AG04449 (cell line): ENCODE measurements at regions not wholly inside any gene's neighbourhood (a gene's known extent, or its start where the extent isn't known, plus 50 kb on each side); places are given as distances from the start of the nearest gene placed in this dataset.

Experiments
- CTCF ChIA-PET: fragments of 350-600 bp; formaldehyde crosslinking; extraction: SDS; loops from one replicate; lab custom pipeline; 2021; ENCODE audit warnings: antibody characterized with exemption; lab: Yijun Ruan, JAX
- POLR2A ChIA-PET: fragments of 400-600, 350-600 bp; formaldehyde crosslinking; extraction: SDS; loops from one replicate; lab custom pipeline; 2020; ENCODE audit warnings: antibody characterized with exemption, inconsistent platforms; lab: Yijun Ruan, JAX
- DNase-seq: peaks from one replicate; pipeline ENCODE4 v3.0.0-alpha.2; 2010; ENCODE audit warnings: low read depth, low spot score
- H3K4me3 ChIP-seq: 2 replicates; pipeline ENCODE4 v1.5.1; 2011; ENCODE audit warnings: low read depth, mild to moderate bottlenecking, control low read depth, low read length
- TF ChIP-seq, protein P1 (sequence below): IDR thresholded peaks from one replicate; pipeline ENCODE4 v1.5.1; 2011; ENCODE audit warnings: mild to moderate bottlenecking, moderate library complexity, low read length, control low read depth, inconsistent platforms; ENCODE audit not compliant: insufficient read depth; ENCODE audit errors: missing control alignments

DNA sequence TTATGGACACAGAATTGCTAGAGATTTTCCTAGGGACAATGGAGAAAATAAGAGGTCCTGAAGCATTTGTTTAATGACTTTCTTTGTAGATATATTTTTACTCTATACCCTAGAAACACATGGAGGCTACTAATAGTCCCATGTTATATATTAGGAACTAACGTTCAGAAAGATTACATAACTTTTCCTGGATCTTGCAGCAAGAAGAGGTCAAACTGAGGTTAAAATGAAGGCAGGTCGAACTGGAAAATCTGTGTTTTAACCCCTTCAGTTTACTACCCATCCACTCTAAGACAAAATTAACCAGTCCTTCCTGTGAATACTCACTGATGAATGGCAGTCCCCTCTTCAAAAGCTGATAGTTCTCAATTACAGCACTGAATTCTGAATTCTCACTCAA, 1415.8 kb upstream of the CELF4 start:
- CTCF ChIA-PET: no interaction called here
- TF ChIP-seq, protein P1, sequence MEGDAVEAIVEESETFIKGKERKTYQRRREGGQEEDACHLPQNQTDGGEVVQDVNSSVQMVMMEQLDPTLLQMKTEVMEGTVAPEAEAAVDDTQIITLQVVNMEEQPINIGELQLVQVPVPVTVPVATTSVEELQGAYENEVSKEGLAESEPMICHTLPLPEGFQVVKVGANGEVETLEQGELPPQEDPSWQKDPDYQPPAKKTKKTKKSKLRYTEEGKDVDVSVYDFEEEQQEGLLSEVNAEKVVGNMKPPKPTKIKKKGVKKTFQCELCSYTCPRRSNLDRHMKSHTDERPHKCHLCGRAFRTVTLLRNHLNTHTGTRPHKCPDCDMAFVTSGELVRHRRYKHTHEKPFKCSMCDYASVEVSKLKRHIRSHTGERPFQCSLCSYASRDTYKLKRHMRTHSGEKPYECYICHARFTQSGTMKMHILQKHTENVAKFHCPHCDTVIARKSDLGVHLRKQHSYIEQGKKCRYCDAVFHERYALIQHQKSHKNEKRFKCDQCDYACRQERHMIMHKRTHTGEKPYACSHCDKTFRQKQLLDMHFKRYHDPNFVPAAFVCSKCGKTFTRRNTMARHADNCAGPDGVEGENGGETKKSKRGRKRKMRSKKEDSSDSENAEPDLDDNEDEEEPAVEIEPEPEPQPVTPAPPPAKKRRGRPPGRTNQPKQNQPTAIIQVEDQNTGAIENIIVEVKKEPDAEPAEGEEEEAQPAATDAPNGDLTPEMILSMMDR: no peak
- DNase-seq: no peak
- no peak overlapping the region for H3K4me3 ChIP-seq
- POLR2A ChIA-PET: no interaction called here

DNA sequence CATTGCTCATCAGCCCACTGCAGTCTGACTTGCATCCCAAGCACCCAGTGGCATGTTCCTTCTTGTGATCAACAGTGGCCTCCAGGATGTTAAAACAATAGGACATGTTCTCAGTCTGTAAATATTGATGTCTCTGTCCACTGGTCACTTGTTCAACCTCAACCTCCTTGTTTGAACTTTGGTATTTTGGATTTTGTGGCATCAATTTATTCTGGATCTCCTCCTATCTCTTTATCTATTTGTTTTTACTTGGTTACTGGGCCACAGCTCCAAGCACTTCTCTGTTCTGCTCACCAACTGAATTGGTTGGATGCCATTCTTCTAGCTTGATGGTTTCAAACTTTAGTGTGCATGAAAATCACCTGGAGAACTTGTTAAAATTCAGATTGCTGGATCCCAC, 1414.8 kb upstream of the CELF4 start:
- no peak for DNase-seq
- POLR2A ChIA-PET: no interaction called here
- CTCF ChIA-PET: no interaction called here
- TF ChIP-seq, protein P1: no peak
- H3K4me3 ChIP-seq: no peak overlapping the region

DNA sequence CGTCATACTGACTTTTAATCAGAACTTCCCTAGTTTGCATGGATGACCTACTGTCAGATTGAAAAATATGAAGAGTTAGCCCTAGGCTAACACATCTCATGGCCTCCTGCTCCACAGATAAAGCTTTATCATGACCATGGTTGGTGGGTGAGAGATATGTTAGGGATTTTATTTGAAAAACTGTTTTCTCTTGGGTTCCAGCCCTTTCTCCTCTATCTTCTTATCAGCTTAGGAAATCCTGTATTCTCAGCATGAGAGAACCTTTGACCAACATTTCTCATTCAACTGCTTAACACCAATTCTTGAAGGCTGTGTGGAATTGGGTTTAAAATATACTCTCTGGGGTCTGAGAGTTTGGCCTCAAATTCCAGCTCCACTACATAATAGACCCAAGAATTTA, 1407.0 kb upstream of the CELF4 start:
- CTCF ChIA-PET: no interaction called here
- TF ChIP-seq, protein P1: no peak
- H3K4me3 ChIP-seq: no peak overlapping the region

DNA sequence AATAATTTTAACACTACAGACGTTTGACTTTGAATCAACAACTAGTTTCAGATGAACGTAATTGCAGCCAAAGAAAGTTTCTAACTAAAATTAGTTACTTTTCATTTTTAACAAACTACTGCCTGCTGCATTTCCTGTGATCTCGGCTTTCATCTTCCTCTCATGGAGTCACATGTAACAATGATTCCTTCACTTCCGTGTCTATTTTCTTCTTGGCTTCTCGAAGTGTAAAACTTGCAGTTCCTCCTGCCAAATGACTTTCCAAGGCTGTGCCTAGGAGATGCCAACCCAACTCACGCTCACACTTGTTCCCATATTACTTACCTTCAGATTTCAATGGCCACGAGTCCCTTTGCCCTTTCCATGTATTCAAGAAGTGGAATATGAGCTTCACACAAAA, 1406.3 kb upstream of the CELF4 start:
- POLR2A ChIA-PET: no interaction called here
- TF ChIP-seq, protein P1: no peak
- CTCF ChIA-PET: no interaction called here

More for the DNA sequence above, 1407.0 kb upstream of the CELF4 start:
- POLR2A ChIA-PET: no interaction called here
- no peak for DNase-seq

DNA sequence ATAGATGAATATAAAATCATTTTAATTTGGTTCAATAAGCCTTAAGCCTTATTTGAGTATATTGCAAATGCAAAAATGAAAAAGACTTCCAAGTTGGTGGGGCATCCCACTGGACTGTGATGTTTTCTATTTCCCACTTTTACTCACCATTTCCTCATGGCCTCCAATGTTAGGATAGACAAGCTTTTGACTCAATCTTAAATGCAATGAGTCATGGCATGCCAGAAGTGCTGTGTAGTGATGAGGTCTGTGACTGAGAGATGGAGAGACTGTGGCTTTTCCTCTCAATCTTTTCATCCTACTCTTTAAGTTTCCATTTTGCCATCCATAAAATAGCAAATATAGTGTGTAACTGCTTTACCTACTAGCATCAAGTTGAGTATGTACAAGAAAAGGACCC, 1401.2 kb upstream of the CELF4 start:
- TF ChIP-seq, protein P1: no peak
- ChIA-PET CTCF (no interaction called here), POLR2A (no interaction called here)
- no peak for DNase-seq
- no peak overlapping the region for H3K4me3 ChIP-seq

More for the DNA sequence above, 1406.3 kb upstream of the CELF4 start:
- DNase-seq: no peak
- H3K4me3 ChIP-seq: no peak overlapping the region

DNA sequence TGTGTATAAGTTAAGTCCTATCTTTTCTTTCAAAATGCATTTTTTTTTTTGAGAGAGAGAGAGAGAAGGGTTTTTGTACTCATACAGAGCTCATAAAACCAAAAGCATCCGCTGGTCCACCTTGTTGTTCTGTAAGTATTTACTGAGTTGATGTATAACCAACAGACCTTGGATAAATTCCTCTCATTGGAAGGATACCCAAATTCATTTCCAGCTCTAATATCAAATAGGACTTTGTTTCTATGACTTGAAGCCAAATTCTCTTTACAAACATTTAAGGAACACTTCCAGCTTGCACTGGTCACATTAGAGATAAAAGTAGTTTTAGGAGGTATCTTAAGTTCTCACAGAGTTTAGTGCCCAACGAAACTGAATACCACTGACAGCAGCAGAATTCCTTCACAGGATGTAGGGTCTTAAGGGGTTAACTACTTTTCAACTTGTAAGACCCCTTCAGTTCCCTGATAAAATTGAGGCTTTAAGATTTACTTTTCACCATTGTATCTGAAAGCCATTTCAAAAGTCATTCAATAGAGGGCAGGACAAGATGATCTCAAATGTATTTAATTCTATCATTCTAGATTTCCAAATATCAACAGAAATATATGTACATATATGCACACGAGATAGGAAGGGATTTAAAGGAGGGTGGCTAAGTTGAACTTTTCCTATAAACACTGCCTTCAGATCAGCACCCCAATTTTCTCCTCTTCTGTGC, 1398.5 kb upstream of the CELF4 start:
- POLR2A ChIA-PET: no interaction called here
- DNase-seq: no peak
- CTCF ChIA-PET: no interaction called here
- no peak overlapping the region for H3K4me3 ChIP-seq
- TF ChIP-seq, protein P1: no peak
